HFFc6 (cell line): ENCODE measurements at regions not wholly inside any gene's neighbourhood (a gene's known extent, or its start where the extent isn't known, plus 50 kb on each side); places are given as distances from the start of the nearest gene placed in this dataset.
A peak's percentile ranks its signal among the peaks of the same experiment; 100 is the strongest.

Source experiments
- DNase-seq: peaks from one replicate; pipeline ENCODE4 v3.0.0-alpha.2; 2018
- H3K27ac Mint-ChIP-seq: 2 replicates; pipeline ENCODE4 v1.8.0; 2020; ENCODE audit warnings: mild to moderate bottlenecking, mixed read lengths
- H3K27me3 Mint-ChIP-seq: 2 replicates; pipeline ENCODE4 v1.8.0; 2021; ENCODE audit warnings: mild to moderate bottlenecking, moderate library complexity, mixed read lengths; ENCODE audit not compliant: insufficient read depth
- H3K36me3 Mint-ChIP-seq: 2 replicates; pipeline ENCODE4 v1.8.0; 2021; ENCODE audit warnings: low read depth, mixed read lengths
- H3K4me1 Mint-ChIP-seq: 2 replicates; pipeline ENCODE4 v1.8.0; 2020; ENCODE audit warnings: low read depth, mixed read lengths
- H3K4me3 Mint-ChIP-seq: 2 replicates; pipeline ENCODE4 v1.8.0; 2020; ENCODE audit warnings: mild to moderate bottlenecking, moderate library complexity, mixed read lengths
- H3K9me3 Mint-ChIP-seq: 2 replicates; pipeline ENCODE4 v1.8.0; 2020; ENCODE audit warnings: mild to moderate bottlenecking, mixed read lengths
- TF ChIP-seq, protein P1 (sequence below): fragments of 200-600 bp; sonication (generic); IDR thresholded peaks from 2 replicates; pipeline ENCODE4 v1.5.0; 2021; ENCODE audit warnings: antibody characterized with exemption, mild to moderate bottlenecking

DNA sequence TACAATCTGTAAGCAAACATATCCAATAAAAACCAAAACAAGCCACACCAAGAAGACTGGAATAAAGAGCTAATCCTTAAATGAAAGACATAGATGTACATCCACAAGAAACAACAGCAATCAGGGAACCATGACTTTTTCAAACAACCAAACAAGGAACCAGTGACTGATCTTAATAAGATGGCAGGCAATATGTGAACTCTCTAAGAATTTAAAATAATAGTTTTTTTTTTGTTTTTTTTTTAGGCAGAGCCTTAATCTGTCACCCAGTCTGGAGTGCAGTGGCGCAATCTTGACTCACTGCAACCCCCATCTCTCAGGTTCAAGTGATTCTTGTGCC lies 52.9 kb upstream of the CAPRIN2 start:
- Mint-ChIP-seq H3K4me3 (no peak overlapping the region), H3K27ac (no peak overlapping the region), H3K36me3 (peaks cover 8% of the 10 kb centered on the region), H3K4me1 (peaks cover 6% of the 10 kb centered on the region; the same call in 1 of the 2 replicates), H3K9me3 (no peaks in the 10 kb centered on the region), H3K27me3 (peaks cover 3% of the 10 kb centered on the region; the same call in 1 of the 2 replicates)
- TF ChIP-seq, protein P1, sequence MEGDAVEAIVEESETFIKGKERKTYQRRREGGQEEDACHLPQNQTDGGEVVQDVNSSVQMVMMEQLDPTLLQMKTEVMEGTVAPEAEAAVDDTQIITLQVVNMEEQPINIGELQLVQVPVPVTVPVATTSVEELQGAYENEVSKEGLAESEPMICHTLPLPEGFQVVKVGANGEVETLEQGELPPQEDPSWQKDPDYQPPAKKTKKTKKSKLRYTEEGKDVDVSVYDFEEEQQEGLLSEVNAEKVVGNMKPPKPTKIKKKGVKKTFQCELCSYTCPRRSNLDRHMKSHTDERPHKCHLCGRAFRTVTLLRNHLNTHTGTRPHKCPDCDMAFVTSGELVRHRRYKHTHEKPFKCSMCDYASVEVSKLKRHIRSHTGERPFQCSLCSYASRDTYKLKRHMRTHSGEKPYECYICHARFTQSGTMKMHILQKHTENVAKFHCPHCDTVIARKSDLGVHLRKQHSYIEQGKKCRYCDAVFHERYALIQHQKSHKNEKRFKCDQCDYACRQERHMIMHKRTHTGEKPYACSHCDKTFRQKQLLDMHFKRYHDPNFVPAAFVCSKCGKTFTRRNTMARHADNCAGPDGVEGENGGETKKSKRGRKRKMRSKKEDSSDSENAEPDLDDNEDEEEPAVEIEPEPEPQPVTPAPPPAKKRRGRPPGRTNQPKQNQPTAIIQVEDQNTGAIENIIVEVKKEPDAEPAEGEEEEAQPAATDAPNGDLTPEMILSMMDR = peak; percentile 44; the same call in 1 of the 2 replicates
- DNase-seq = no peak

DNA sequence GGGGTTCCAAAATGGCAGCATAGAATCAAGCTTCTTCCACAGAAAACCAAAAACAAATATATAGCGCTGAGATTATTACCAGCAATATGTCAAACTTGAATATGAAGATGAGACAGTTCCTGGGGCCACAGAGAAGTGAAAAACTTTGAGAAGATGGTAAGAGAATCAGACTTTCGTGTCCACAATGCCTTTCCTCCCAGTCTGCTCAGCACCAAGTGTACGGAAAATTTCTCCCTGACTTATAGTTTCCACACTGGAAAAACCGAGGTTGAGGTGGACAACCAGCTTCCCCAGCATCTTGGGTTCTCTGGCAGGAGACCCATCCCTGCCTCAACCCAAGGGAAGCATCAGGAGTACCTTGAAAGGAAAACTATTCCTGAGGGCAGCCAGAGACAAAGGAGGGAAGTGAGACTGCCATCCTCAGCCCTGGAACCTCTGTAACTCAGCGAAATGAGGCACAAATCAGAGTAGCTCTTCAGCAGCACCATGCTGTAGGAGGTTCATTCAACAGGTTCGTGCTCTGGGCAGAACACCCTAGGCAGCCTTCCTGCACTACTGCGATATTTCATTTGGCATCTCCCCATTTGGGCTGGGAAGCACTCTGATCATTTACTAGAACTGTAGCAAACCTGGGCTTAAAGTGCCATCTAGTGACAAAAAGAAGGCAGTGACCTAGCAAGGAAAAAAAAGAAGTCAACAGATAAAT lies 52.4 kb upstream of the CAPRIN2 start:
- Mint-ChIP-seq H3K27me3 (peaks cover 3% of the 10 kb centered on the region; the same call in 1 of the 2 replicates), H3K27ac (no peak overlapping the region), H3K4me3 (no peak overlapping the region; the same call in 1 of the 2 replicates), H3K9me3 (no peaks in the 10 kb centered on the region), H3K4me1 (peaks cover 6% of the 10 kb centered on the region; the same call in 1 of the 2 replicates), H3K36me3 (peaks cover 8% of the 10 kb centered on the region)
- TF ChIP-seq, protein P1 = peak; percentile 85
- DNase-seq = peak; percentile 63

DNA sequence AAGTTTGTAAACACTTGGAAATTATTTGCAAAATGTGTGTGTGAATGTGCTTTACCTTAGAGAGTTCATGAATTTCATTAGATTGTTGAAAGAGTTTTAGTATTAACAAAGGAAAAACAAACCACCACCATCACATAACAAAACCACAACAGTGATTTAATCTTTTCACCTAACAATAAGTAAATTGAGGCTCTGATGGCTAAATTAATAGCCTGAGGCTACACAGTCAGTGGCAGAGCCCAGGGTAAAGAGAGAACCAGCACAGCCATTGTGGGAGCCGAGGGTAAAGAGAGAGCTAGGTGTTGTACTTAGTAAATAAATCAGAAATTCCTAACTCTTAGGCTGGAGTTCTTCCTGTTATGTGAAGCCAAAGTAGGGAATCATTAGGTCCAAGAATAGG lies 51.2 kb upstream of the CAPRIN2 start:
- TF ChIP-seq, protein P1 = no peak
- Mint-ChIP-seq H3K36me3 (peaks cover 8% of the 10 kb centered on the region), H3K4me1 (peaks cover 6% of the 10 kb centered on the region; the same call in 1 of the 2 replicates), H3K9me3 (no peaks in the 10 kb centered on the region), H3K27me3 (peaks cover 1% of the 10 kb centered on the region; the same call in 1 of the 2 replicates), H3K27ac (no peak overlapping the region), H3K4me3 (no peak overlapping the region)
- DNase-seq = no peak
